ENCODE measurements at regions not wholly inside any gene's neighbourhood (a gene's known extent, or its start where the extent isn't known, plus 50 kb on each side); places are given as distances from the start of the nearest gene placed in this dataset.

DNA sequence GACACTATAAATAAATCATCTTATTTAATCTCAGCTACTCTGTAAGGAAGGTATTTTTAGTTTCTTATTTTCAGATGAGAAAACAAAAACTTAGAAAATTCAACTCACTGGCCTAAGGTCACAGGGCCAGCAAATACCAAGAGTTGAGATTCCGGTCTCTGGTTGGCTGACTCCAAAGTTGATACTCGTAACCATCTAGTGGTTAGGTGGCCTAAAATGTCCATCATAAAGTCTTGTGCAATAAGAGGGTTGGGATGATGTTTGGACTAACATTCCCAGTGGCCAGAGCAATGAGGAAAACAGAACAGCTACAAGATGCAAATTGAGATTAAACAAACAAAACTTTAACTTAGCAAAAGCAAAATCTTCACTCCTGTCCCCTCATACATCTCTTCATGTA, 360.3 kb downstream of the FIGN start:
- no peaks in the 10 kb centered on the region for H3K27me3 ChIP-seq (ENCODE audit: insufficient read depth, low read depth, severe bottlenecking)
- no peak overlapping the region for H3K27ac ChIP-seq
- H3K4me3 ChIP-seq (ENCODE audit: low read depth, low read length), result no peak overlapping the region
- TF ChIP-seq, protein P1, sequence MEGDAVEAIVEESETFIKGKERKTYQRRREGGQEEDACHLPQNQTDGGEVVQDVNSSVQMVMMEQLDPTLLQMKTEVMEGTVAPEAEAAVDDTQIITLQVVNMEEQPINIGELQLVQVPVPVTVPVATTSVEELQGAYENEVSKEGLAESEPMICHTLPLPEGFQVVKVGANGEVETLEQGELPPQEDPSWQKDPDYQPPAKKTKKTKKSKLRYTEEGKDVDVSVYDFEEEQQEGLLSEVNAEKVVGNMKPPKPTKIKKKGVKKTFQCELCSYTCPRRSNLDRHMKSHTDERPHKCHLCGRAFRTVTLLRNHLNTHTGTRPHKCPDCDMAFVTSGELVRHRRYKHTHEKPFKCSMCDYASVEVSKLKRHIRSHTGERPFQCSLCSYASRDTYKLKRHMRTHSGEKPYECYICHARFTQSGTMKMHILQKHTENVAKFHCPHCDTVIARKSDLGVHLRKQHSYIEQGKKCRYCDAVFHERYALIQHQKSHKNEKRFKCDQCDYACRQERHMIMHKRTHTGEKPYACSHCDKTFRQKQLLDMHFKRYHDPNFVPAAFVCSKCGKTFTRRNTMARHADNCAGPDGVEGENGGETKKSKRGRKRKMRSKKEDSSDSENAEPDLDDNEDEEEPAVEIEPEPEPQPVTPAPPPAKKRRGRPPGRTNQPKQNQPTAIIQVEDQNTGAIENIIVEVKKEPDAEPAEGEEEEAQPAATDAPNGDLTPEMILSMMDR (IDR thresholded peaks at IDR 0.05; ENCODE audit: low read depth, low read length), result no peak
- no peak for DNase-seq
- no peaks in the 10 kb centered on the region for H3K36me3 ChIP-seq
- H3K9me3 ChIP-seq (ENCODE audit: severe bottlenecking), result no peaks in the 10 kb centered on the region

DNA sequence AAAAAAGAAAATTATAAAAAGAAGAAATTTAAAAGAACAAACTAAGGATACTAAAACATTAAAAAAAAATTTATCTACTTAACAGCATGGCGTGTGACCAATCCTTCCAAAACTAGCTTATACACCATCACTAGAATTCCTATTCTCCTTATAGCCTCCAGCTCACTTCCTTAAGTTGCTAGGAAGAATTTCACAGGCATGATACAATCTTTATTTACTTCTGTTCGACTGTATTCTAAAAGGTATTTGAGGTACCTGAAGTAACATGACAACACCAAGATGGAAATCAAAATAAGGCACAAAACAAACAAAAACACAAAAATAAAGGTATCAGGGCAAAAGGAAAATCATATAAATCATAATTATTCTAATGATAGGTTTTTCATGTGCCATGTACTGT, 360.7 kb downstream of the FIGN start:
- H3K9me3 ChIP-seq (ENCODE audit: severe bottlenecking), result no peaks in the 10 kb centered on the region
- no peaks in the 10 kb centered on the region for H3K36me3 ChIP-seq
- no peak for DNase-seq
- no peak overlapping the region for H3K27ac ChIP-seq
- no peaks in the 10 kb centered on the region for H3K27me3 ChIP-seq (ENCODE audit: insufficient read depth, low read depth, severe bottlenecking)
- TF ChIP-seq, protein P1 (IDR thresholded peaks at IDR 0.05; ENCODE audit: low read depth, low read length), result no peak
- H3K4me3 ChIP-seq (ENCODE audit: low read depth, low read length), result no peak overlapping the region

DNA sequence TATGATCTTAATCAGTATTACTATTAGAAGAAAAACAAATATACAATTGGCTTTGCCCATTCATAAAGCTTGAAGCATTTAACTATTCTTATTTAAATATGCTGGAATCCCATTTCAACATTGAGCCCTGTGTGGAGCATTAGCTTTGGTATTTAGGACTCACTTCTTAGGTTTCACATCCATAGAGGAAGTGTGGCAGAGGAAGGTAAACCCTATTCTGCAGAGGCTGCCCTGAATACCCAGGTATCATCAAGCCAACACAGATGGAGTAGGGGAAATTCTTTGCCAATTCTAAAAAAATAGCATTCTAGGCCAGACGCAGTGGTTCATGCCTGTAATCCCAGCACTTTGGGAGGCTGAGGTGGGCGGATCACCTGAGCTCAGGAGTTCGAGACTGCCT, 361.5 kb downstream of the FIGN start:
- no peaks in the 10 kb centered on the region for H3K27me3 ChIP-seq (ENCODE audit: insufficient read depth, low read depth, severe bottlenecking)
- H3K36me3 ChIP-seq, result no peaks in the 10 kb centered on the region
- H3K9me3 ChIP-seq (ENCODE audit: severe bottlenecking), result no peaks in the 10 kb centered on the region
- TF ChIP-seq, protein P1 (IDR thresholded peaks at IDR 0.05; ENCODE audit: low read depth, low read length), result no peak
- H3K4me3 ChIP-seq (ENCODE audit: low read depth, low read length), result no peak overlapping the region
- H3K27ac ChIP-seq, result no peak overlapping the region
- no peak for DNase-seq

DNA sequence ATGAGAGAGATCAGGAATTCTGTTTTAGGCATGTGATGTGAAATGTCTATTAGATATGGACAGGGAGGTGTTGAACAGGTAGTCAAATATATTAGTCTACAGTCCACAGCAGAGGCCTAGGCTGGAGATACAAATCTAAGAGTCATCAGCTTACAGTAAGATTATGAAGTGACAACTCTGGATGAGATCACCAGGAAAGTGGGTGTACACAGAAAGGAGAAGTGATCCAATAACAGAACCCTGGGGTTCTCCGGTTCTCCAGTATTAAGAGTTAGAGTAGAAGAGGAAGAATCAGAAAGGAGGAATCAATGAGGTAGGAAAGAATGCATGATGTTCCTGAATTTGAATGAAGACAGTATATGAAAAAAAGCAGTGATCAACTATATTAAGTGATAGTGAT, 362.3 kb downstream of the FIGN start:
- no peak for DNase-seq
- Histone ChIP-seq H3K9me3 (ENCODE audit: severe bottlenecking) (no peaks in the 10 kb centered on the region), H3K36me3 (no peaks in the 10 kb centered on the region), H3K4me3 (ENCODE audit: low read depth, low read length) (no peak overlapping the region), H3K27ac (no peak overlapping the region), H3K27me3 (ENCODE audit: insufficient read depth, low read depth, severe bottlenecking) (no peaks in the 10 kb centered on the region)
- TF ChIP-seq, protein P1 (IDR thresholded peaks at IDR 0.05; ENCODE audit: low read depth, low read length), result no peak

DNA sequence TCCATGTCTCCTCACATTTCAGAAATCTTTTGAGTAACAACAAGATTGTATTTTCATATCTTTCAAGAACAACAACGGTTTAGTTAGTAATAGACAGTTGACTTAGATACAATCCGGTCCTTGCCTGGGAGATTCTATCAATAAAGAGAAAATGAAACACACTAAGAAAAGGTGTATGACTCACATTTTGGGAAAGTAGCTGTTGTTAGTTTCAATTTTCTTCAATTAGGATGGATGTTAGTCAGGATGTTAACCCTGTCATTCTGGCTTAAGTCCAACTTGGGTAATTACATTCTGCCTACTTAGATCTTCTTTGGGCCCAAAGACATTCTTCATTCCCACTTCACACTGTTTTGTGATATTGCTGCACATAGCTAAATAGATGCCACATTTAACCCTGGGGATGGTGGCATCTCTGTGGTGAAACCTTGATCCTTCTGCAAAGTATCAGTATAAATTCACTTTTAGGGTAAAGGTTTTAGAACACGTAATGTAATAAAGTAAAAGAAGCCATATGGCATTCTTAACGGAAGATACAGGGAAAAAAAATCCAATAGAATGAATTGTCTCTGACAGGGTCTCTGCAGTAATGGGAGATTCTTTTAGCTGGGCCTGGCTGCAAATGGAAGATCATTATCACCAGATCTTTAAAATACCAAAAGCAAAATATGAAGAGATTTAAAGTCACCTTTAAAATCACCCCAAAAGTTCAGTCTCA, 365.5 kb downstream of the FIGN start:
- Histone ChIP-seq H3K9me3 (ENCODE audit: severe bottlenecking) (no peaks in the 10 kb centered on the region), H3K4me3 (ENCODE audit: low read depth, low read length) (no peak overlapping the region), H3K36me3 (no peaks in the 10 kb centered on the region), H3K27ac (no peak overlapping the region), H3K27me3 (ENCODE audit: insufficient read depth, low read depth, severe bottlenecking) (no peaks in the 10 kb centered on the region)
- DNase-seq, result no peak
- TF ChIP-seq, protein P1 (IDR thresholded peaks at IDR 0.05; ENCODE audit: low read depth, low read length), result no peak

DNA sequence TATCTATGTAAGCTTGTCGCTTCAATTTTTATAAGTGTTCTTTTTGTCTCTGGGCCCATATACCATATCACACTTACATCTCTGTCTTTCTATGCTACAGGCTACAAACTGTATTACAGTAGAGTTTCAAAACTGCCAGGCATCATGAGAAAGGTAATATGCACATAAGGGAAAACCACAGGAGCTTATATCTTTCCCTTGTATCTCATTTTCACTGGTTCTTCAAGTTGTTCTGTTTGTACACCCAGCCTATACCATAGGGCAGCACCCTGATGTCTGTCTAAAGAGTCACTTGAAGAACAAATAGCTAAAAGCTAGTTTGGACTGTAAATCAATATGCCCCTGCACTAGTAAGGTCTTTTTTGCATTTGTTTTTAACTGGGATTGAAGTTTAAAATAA, 366.7 kb downstream of the FIGN start:
- TF ChIP-seq, protein P1 (IDR thresholded peaks at IDR 0.05; ENCODE audit: low read depth, low read length), result no peak
- Histone ChIP-seq H3K4me3 (ENCODE audit: low read depth, low read length) (no peak overlapping the region), H3K27ac (no peak overlapping the region), H3K27me3 (ENCODE audit: insufficient read depth, low read depth, severe bottlenecking) (no peaks in the 10 kb centered on the region), H3K9me3 (ENCODE audit: severe bottlenecking) (no peaks in the 10 kb centered on the region), H3K36me3 (no peaks in the 10 kb centered on the region)
- no peak for DNase-seq
